Hematopoietic multipotent progenitor cell (in vitro differentiated cells): ENCODE measurements at regions not wholly inside any gene's neighbourhood (a gene's known extent, or its start where the extent isn't known, plus 50 kb on each side); places are given as distances from the start of the nearest gene placed in this dataset.

Experiments
- DNase-seq, 3 donors: peaks; one replicate each; pipeline ENCODE4 v3.0.0-alpha.2; 2011 to 2015; ENCODE audit warnings: low read depth in 2 of 3, low spot score in 2 of 3

- DNase-seq, result peak in 1 of 3 donors; percentile 2
Observed at GRCh38 chr4:35461931-35462659, 782.2 kb downstream of the ARAP2 start.

GRCh38 chr4:35463251-35463952 is 780.9 kb downstream of the ARAP2 start:
- no peak for DNase-seq

GRCh38 chr4:35464964-35465528 is 779.3 kb downstream of the ARAP2 start:
- DNase-seq, result no peak

- DNase-seq, result no peak
Observed at GRCh38 chr4:35491093-35491492, 753.2 kb downstream of the ARAP2 start.

- no peak for DNase-seq
Observed at GRCh38 chr4:35493977-35494376, 750.3 kb downstream of the ARAP2 start.

GRCh38 chr4:35494955-35495354 is 749.4 kb downstream of the ARAP2 start:
- no peak for DNase-seq

GRCh38 chr4:35500812-35501211 is 743.5 kb downstream of the ARAP2 start:
- no peak for DNase-seq

- no peak for DNase-seq
Observed at GRCh38 chr4:35503435-35503834, 740.9 kb downstream of the ARAP2 start.

- no peak for DNase-seq
Observed at GRCh38 chr4:35506161-35506560, 738.2 kb downstream of the ARAP2 start.

- no peak for DNase-seq
Observed at GRCh38 chr4:35511851-35512250, 732.5 kb downstream of the ARAP2 start.

GRCh38 chr4:35516102-35516501 is 728.2 kb downstream of the ARAP2 start:
- DNase-seq, result no peak

GRCh38 chr4:35520059-35520458 is 724.3 kb downstream of the ARAP2 start:
- no peak for DNase-seq

- no peak for DNase-seq
Observed at GRCh38 chr4:35521682-35522081, 722.6 kb downstream of the ARAP2 start.

GRCh38 chr4:35525192-35525978 is 718.9 kb downstream of the ARAP2 start:
- peak in 1 of 3 donors; percentile 6 for DNase-seq

GRCh38 chr4:35526456-35526855 is 717.9 kb downstream of the ARAP2 start:
- DNase-seq, result no peak

- no peak for DNase-seq
Observed at GRCh38 chr4:35534962-35535361, 709.4 kb downstream of the ARAP2 start.

GRCh38 chr4:35538807-35539206 is 705.5 kb downstream of the ARAP2 start:
- no peak for DNase-seq

- DNase-seq, result no peak
Observed at GRCh38 chr4:35539404-35540055, 704.8 kb downstream of the ARAP2 start.

- no peak for DNase-seq
Observed at GRCh38 chr4:35541146-35541887, 703.0 kb downstream of the ARAP2 start.

- no peak for DNase-seq
Observed at GRCh38 chr4:35541888-35542213, 702.5 kb downstream of the ARAP2 start.
